H1 (cell line): ENCODE measurements at regions not wholly inside any gene's neighbourhood (a gene's known extent, or its start where the extent isn't known, plus 50 kb on each side); places are given as distances from the start of the nearest gene placed in this dataset.

ENCODE experiments used
- KDM4A ChIP-seq: IDR thresholded peaks from one replicate; pipeline ENCODE4 v1.7.1; 2012; ENCODE audit warnings: low read depth, mild to moderate bottlenecking, moderate library complexity, low read length, inconsistent platforms; ENCODE audit not compliant: severe bottlenecking
- TCF12 ChIP-seq: IDR thresholded peaks from 2 replicates; pipeline ENCODE4 v1.6.1; 2011; ENCODE audit warnings: low read depth, mild to moderate bottlenecking, low read length

- TF ChIP-seq KDM4A = no peak
- TF ChIP-seq TCF12 = no peak
Observed at GRCh38 chr22:49181942-49182341, 645.7 kb downstream of the BRD1 start (continued).
